AG09309 (cell line): ENCODE measurements at regions not wholly inside any gene's neighbourhood (a gene's known extent, or its start where the extent isn't known, plus 50 kb on each side); places are given as distances from the start of the nearest gene placed in this dataset.

ENCODE experiments used
- DNase-seq: peaks from one replicate; pipeline ENCODE4 v3.0.0-alpha.2; 2010; ENCODE audit warnings: low read depth
- H3K4me3 ChIP-seq: 2 replicates; pipeline ENCODE4 v1.5.1; 2011; ENCODE audit warnings: mild to moderate bottlenecking, low read depth, low read length, moderate library complexity; ENCODE audit not compliant: control insufficient read depth
- TF ChIP-seq, protein P1 (sequence below): IDR thresholded peaks from 2 replicates; pipeline ENCODE4 v1.5.1; 2011; ENCODE audit warnings: mild to moderate bottlenecking, low read depth, low read length, inconsistent platforms; ENCODE audit not compliant: insufficient read depth, control insufficient read depth; ENCODE audit errors: missing control alignments

DNA sequence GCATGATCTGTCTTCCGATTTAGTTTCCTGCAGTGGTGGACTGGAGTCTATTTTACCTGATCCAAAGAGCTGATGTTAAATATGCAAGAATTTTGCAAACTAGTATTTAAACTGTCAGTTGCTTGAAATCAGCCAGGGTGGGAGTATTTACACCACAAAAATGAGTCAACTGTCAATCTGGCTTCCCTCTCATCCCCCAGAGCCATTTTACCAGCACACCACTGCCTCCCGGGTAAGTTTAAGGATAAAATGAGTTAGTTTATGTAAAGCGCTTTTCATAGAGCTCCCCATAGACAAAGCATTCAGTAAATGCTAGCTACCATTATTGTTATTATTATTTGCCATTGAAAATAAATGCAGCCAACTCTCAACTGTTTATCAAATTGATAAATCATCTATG lies 106.3 kb upstream of the FRMD6 start:
- no peak for DNase-seq
- H3K4me3 ChIP-seq: no peak overlapping the region
- TF ChIP-seq, protein P1, sequence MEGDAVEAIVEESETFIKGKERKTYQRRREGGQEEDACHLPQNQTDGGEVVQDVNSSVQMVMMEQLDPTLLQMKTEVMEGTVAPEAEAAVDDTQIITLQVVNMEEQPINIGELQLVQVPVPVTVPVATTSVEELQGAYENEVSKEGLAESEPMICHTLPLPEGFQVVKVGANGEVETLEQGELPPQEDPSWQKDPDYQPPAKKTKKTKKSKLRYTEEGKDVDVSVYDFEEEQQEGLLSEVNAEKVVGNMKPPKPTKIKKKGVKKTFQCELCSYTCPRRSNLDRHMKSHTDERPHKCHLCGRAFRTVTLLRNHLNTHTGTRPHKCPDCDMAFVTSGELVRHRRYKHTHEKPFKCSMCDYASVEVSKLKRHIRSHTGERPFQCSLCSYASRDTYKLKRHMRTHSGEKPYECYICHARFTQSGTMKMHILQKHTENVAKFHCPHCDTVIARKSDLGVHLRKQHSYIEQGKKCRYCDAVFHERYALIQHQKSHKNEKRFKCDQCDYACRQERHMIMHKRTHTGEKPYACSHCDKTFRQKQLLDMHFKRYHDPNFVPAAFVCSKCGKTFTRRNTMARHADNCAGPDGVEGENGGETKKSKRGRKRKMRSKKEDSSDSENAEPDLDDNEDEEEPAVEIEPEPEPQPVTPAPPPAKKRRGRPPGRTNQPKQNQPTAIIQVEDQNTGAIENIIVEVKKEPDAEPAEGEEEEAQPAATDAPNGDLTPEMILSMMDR: no peak

DNA sequence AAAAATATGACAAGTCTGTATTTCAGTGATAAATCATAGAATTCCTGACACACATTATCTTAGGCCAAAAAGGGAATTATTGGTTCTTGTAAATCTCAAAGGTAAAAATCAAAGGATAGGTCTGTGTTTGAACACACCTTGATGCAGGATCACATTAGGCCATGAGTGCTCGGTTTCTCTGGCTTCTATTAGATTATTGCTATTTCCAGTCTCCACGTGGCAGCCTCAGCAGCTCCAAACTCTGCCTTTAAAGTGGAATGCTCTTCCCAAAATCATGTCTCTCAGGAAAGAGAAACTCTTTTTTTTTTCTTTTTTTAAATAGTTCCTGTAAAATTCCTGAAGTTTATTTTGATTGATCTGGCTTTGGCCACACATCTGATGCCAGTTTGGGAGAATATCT lies 105.6 kb upstream of the FRMD6 start:
- TF ChIP-seq, protein P1: no peak
- DNase-seq: no peak
- no peak overlapping the region for H3K4me3 ChIP-seq

DNA sequence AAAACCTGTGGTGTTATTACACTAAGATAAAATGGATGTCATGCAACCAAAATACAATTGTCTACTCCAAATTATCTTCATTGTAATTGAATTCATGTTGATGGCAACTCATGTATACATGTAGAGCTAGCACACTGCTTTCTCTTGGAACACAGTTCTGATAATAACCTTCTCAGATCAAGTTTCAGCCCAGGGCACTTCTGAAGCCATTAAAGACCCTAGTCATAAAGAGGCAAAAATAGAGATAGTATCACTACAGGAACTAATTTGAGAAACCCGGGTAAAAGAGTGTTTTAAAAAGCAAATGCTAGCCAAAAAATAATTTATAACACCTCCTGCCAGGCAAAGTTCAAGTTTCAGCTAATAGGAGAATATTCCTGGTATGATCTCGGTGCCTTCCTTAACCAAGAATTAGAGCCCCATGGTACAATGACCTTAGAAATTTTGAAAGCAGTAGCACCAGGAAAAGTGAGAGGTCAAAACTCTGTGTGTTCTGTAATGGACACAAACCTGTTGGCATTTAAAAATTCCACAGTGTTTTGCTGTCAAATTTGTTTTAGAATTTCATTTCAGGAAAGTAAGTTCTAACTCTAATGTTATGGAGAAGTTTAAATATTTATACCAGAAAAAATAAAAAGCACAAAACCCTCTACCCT lies 105.0 kb upstream of the FRMD6 start:
- no peak for DNase-seq
- TF ChIP-seq, protein P1: no peak

DNA sequence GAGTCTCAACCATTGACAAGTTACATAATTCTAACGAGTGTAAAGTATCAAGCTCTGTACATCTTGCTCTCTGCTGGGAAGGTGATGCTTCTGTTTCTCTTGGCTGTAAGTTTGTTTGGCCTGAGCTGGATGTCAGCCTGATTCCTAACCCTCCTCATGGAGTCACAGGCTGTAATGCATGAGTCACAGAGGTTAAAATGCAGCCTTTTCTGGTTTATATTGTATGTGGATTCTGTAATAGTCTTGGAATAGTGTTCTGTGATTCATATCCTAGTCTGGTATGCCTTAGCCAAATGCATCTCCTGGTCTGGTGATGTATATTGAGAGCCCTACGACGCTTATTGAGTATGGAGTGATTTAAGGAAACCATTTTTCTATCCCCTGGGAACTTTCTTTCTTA lies 104.5 kb upstream of the FRMD6 start:
- H3K4me3 ChIP-seq: no peak overlapping the region
- DNase-seq: peak; percentile 97
- TF ChIP-seq, protein P1: no peak

More for the DNA sequence above, 105.0 kb upstream of the FRMD6 start:
- no peak overlapping the region for H3K4me3 ChIP-seq

DNA sequence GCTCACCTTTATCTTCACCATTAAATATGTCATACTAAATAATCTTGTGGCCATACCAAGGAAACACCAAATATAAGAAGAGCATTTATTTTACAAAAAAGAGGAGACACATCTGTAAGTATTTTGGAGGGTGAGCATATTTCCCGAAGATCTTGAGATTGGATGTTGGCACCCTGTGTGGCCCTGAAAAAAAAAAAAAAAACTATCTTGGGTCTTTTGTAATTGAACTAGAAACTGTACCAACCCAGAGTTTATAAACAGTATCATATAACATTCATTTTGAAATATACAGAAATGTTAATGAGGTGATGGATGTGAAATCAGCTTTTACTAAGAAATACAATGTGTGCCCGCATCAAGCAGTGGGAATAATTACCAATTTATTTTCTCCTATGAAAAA lies 104.0 kb upstream of the FRMD6 start:
- no peak for DNase-seq
- H3K4me3 ChIP-seq: no peak overlapping the region
- TF ChIP-seq, protein P1: no peak

DNA sequence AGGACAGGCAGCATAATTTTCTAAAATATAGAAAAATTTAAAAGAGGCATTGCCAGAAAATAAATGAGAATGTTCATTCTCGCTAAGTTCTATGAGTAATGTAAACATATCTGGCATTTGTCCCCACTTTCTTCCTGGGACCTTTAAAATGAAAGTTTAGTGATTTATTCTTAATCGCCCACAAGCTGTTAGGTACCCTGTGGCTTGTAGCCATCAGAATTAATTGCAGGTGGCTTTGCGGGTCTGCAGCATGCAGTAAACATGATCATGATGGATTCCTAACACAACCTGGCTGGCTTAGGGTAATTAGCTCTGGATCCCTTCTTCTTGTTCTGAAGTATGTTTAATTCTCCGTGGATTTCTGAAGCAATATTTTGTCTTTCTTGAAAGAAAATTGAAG lies 103.5 kb upstream of the FRMD6 start:
- no peak for DNase-seq
- TF ChIP-seq, protein P1: no peak
- no peak overlapping the region for H3K4me3 ChIP-seq

DNA sequence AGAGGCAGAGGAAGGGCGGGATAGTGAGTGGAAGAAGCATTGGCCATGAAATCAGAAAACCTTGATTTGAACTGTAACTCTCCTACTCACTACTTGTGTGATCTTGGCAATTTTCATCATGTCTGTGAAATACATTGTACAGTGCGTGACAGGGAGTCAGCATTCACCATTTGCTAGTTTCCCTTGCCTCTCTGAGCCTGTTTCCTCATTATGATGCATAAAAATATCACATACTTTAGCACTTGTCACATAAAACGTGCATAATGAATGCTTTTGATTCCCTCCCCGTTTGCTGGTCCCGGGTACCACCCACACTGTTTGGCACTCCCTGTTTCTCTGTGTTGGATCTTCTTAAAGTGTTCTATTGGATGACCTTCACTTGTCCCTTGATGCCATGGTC lies 101.1 kb upstream of the FRMD6 start:
- DNase-seq: no peak
- TF ChIP-seq, protein P1: no peak
- no peak overlapping the region for H3K4me3 ChIP-seq
